OCI-LY7 (cell line): ENCODE measurements at regions not wholly inside any gene's neighbourhood (a gene's known extent, or its start where the extent isn't known, plus 50 kb on each side); places are given as distances from the start of the nearest gene placed in this dataset.

Source experiments
- BruUV-seq: library from RNA; stranded (reverse); fragments of 400-500 nt; replicated peaks from 2 replicates; lab custom pipeline; 2021; lab: Mats Ljungman, UMichigan
- CTCF ChIA-PET: fragments of 300-600 bp; sonication (Branson Sonifier 250); formaldehyde crosslinking; loops from one replicate; lab custom pipeline; 2022; ENCODE audit warnings: antibody characterized with exemption; ENCODE audit not compliant: unreplicated experiment; lab: Charles Lee
- POLR2A ChIA-PET: fragments of 300-600 bp; sonication (Branson Sonifier 250); formaldehyde crosslinking; loops from one replicate; lab custom pipeline; 2022; ENCODE audit warnings: antibody characterized with exemption; lab: Charles Lee
- DNase-seq: peaks from one replicate; pipeline ENCODE4 v3.0.0-alpha.2; 2015; ENCODE audit warnings: low spot score
- H2AFZ ChIP-seq: fragments of 200-600 bp; sonication (generic), shearing (Covaris generic); 2 replicates; pipeline ENCODE4 v1.6.1; 2014; ENCODE audit warnings: mild to moderate bottlenecking, antibody characterized with exemption, low read length, moderate library complexity
- H3K27ac ChIP-seq: fragments of 200-600 bp; sonication (generic); 2 replicates; pipeline ENCODE4 v1.5.1; 2014; ENCODE audit warnings: mixed run types, low read depth, mild to moderate bottlenecking, moderate library complexity, low read length, inconsistent platforms; ENCODE audit not compliant: poor library complexity, severe bottlenecking
- H3K36me3 ChIP-seq: fragments of 200-600 bp; sonication (generic); 2 replicates; pipeline ENCODE4 v1.6.1; 2014; ENCODE audit warnings: mild to moderate bottlenecking, antibody characterized with exemption, low read length, moderate library complexity, mixed read lengths; ENCODE audit not compliant: insufficient read depth
- H3K4me1 ChIP-seq: fragments of 200-600 bp; sonication (generic); 2 replicates; pipeline ENCODE4 v1.5.1; 2014; ENCODE audit warnings: mild to moderate bottlenecking, low read length; ENCODE audit not compliant: insufficient read depth, poor library complexity, severe bottlenecking
- H3K4me2 ChIP-seq: fragments of 200-600 bp; sonication (generic); 2 replicates; pipeline ENCODE4 v1.6.1; 2014; ENCODE audit warnings: mild to moderate bottlenecking, low read length
- H3K4me3 ChIP-seq: fragments of 200-600 bp; sonication (generic); 2 replicates; pipeline ENCODE4 v1.5.1; 2014; ENCODE audit warnings: mild to moderate bottlenecking, low read depth, low read length; ENCODE audit not compliant: poor library complexity, severe bottlenecking
- H3K79me2 ChIP-seq: fragments of 200-600 bp; sonication (generic); 2 replicates; pipeline ENCODE4 v1.6.1; 2016; ENCODE audit warnings: low read depth, mild to moderate bottlenecking, low read length, moderate library complexity, mixed read lengths; ENCODE audit not compliant: insufficient read depth
- H3K9me2 ChIP-seq: fragments of 200-600 bp; sonication (generic); 2 replicates; pipeline ENCODE4 v1.6.1; 2016; ENCODE audit warnings: mild to moderate bottlenecking, low read length, mixed read lengths; ENCODE audit not compliant: insufficient read depth
- H3K9me3 ChIP-seq: fragments of 200-600 bp; sonication (generic); 2 replicates; pipeline ENCODE4 v1.6.1; 2014; ENCODE audit warnings: mild to moderate bottlenecking, mixed run types, low read length, mixed read lengths
- H4K20me1 ChIP-seq: fragments of 200-600 bp; sonication (generic); 2 replicates; pipeline ENCODE4 v1.6.1; 2014; ENCODE audit warnings: mild to moderate bottlenecking, antibody characterized with exemption, low read length, moderate library complexity, mixed read lengths; ENCODE audit not compliant: insufficient read depth
- CTCF ChIP-seq: fragments of 200-600 bp; sonication (generic); conservative IDR thresholded peaks from 2 replicates; pipeline ENCODE4 v1.5.1; 2014; ENCODE audit warnings: mild to moderate bottlenecking, antibody characterized with exemption, low read length, moderate library complexity, mixed read lengths
- EZH2phosphoT487 ChIP-seq: fragments of 200-600 bp; sonication (generic); IDR thresholded peaks from 2 replicates; pipeline ENCODE4 v1.6.1; 2018; ENCODE audit warnings: low read depth, borderline replicate concordance, mild to moderate bottlenecking, mixed run types, antibody characterized with exemption, low read length, moderate library complexity, mixed read lengths
- intact Hi-C: fragments of 100-400 bp; cut with micrococcal nuclease; formaldehyde crosslinking; loops from one replicate; pipeline ENCODE4 v1.10.0; 2022; ENCODE audit not compliant: unreplicated experiment

GRCh38 chr2:10246831-10247230 lies 55.9 kb upstream of the HPCAL1 start:
- H2AFZ ChIP-seq = no peak overlapping the region
- H3K9me3 ChIP-seq = peaks cover 22% of the 10 kb centered on the region
- no peaks in the 10 kb centered on the region for H4K20me1 ChIP-seq
- no peaks in the 10 kb centered on the region for H3K4me1 ChIP-seq
- DNase-seq = no peak
- BruUV-seq = no TSS peak
- ChIA-PET CTCF (interaction anchor here (0.9 kb wide), 1 partner anchor 55 kb away, joined by 4 read pairs; no protein-coding TSS in a partner anchor), POLR2A (interaction anchor here (1.5 kb wide), 1 partner anchor 17 kb away, joined by 3 read pairs; no protein-coding TSS in a partner anchor)
- no peaks in the 10 kb centered on the region for H3K9me2 ChIP-seq
- H3K4me3 ChIP-seq = no peak overlapping the region
- no peak overlapping the region for H3K4me2 ChIP-seq
- H3K79me2 ChIP-seq = no peaks in the 10 kb centered on the region
- TF ChIP-seq EZH2phosphoT487 (no peak), CTCF (no peak)
- H3K27ac ChIP-seq = no peak overlapping the region
- no peaks in the 10 kb centered on the region for H3K36me3 ChIP-seq
- intact Hi-C loops = no loop called here

- no peaks in the 10 kb centered on the region for H3K9me2 ChIP-seq
- POLR2A ChIA-PET = no interaction called here
Observed at GRCh38 chr2:10249798-10250197, 52.9 kb upstream of the HPCAL1 start.

More at GRCh38 chr2:10249798-10250197, 52.9 kb upstream of the HPCAL1 start:
- Histone ChIP-seq H3K4me2 (no peak overlapping the region), H3K9me3 (peaks cover 22% of the 10 kb centered on the region), H4K20me1 (no peaks in the 10 kb centered on the region), H3K79me2 (no peaks in the 10 kb centered on the region), H3K27ac (no peak overlapping the region), H3K4me3 (no peak overlapping the region), H2AFZ (no peak overlapping the region), H3K36me3 (no peaks in the 10 kb centered on the region), H3K4me1 (no peaks in the 10 kb centered on the region)
- TF ChIP-seq EZH2phosphoT487 (no peak), CTCF (no peak)
- BruUV-seq = no TSS peak
- intact Hi-C loops = no loop called here
- CTCF ChIA-PET = interaction anchor here (1.0 kb wide), 1 partner anchor 93 kb away, joined by 4 read pairs; no protein-coding TSS in a partner anchor
- DNase-seq = no peak
